A673 (cell line): ENCODE measurements at regions not wholly inside any gene's neighbourhood (a gene's known extent, or its start where the extent isn't known, plus 50 kb on each side); places are given as distances from the start of the nearest gene placed in this dataset.

Source experiments
- CTCF ChIP-seq: fragments of 300-800, 200-600 bp; sonication (generic); conservative IDR thresholded peaks from 2 replicates; pipeline ENCODE4 v1.5.1; 2017; ENCODE audit warnings: low read depth, mild to moderate bottlenecking, antibody characterized with exemption, low read length, moderate library complexity, mixed read lengths
- EZH2 ChIP-seq: fragments of 200-600 bp; sonication (generic); IDR thresholded peaks from 2 replicates; pipeline ENCODE4 v1.6.1; 2017; ENCODE audit warnings: borderline replicate concordance, low read depth, mild to moderate bottlenecking, mixed read lengths, antibody characterized with exemption, low read length; ENCODE audit not compliant: poor library complexity, severe bottlenecking

DNA sequence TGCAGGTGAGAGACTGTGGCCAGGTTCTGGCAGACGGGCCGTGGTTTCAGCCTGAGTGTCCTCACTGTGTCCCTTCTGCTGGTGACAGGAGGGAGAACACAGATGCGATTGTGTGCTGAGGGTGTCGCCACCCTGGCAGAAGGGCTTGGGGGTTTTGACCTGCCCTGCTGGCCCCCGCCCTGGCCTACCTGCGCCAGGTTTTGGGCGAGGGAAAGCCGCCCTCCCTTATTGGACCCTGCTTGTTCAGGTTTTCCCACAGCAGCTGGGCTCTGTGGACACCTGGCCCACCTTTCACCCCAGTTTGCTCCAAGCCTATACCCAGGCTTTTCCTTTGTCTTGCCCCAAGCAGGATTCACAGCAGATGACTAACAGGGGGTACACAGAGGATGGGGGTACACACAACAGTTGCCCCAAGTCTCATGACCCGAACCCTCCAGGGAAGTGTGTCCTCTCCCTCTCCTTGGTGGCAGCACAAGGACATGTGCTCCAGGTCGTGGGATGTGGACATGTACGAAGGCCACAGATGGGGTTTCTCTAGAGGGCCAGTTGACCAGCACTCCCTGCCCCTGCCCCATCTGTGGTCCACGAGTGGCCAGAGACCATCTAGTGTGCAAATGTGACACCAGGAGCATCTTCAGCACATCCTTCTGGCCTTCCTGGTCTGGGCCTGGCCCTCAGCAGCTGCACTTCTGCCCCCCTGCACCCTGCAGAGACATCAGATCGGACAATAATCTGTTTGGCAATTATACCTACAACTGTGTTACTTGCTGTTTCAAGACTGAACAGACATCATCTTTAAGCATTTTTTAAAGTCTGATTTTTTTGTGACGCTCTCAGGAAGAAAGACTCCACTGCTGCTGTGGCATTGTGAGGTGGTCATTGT is 265.8 kb upstream of the IRX4 start:
- TF ChIP-seq CTCF (no peak), EZH2 (no peak)
